NB4 (cell line): ENCODE measurements at regions not wholly inside any gene's neighbourhood (a gene's known extent, or its start where the extent isn't known, plus 50 kb on each side); places are given as distances from the start of the nearest gene placed in this dataset.

ENCODE experiments used
- DNase-seq: peaks from one replicate; pipeline ENCODE4 v3.0.0; 2010; ENCODE audit warnings: low read depth
- H3K4me3 ChIP-seq: one replicate; pipeline ENCODE4 v1.5.1; 2011; ENCODE audit warnings: mild to moderate bottlenecking, low read depth, low read length, moderate library complexity
- MYC ChIP-seq: IDR thresholded peaks from 2 replicates; pipeline ENCODE4 v1.6.1; 2011; ENCODE audit warnings: low read depth, low read length
- POLR2A ChIP-seq: IDR thresholded peaks from 2 replicates; pipeline ENCODE4 v1.6.1; 2011; ENCODE audit warnings: mild to moderate bottlenecking; ENCODE audit not compliant: insufficient read length; ENCODE audit errors: extremely low read depth
- TF ChIP-seq, protein P1 (sequence below): IDR thresholded peaks from one replicate; pipeline ENCODE4 v1.5.1; 2012; ENCODE audit warnings: low read depth, low read length
- TF ChIP-seq, protein P2 (sequence below): IDR thresholded peaks from 2 replicates; pipeline ENCODE4 v1.6.1; 2011; ENCODE audit warnings: low read depth, low read length

DNA sequence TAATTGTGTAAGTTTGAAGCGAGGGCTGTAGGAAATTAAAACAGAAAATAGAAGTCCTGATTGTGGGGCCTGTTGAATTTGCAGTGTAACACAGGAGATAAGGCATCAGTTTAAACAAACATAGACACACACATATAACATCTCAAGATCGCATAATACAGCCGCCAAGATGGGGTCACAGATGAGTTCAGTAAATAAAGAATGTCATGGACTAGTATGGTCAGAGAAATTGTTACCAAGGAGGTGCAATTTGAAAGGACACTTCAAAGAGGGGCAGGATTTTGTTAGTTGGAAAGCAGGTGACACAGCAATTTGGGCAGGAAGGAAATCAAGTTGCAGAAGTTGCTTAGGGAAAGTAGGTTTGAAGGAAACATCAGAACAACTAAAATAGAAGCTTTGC lies 450.0 kb downstream of the USP25 start:
- no peak for DNase-seq
- no peak overlapping the region for H3K4me3 ChIP-seq
- TF ChIP-seq POLR2A: no peak

GRCh38 chr21:16180614-16181013 lies 450.8 kb downstream of the USP25 start:
- TF ChIP-seq, protein P1, sequence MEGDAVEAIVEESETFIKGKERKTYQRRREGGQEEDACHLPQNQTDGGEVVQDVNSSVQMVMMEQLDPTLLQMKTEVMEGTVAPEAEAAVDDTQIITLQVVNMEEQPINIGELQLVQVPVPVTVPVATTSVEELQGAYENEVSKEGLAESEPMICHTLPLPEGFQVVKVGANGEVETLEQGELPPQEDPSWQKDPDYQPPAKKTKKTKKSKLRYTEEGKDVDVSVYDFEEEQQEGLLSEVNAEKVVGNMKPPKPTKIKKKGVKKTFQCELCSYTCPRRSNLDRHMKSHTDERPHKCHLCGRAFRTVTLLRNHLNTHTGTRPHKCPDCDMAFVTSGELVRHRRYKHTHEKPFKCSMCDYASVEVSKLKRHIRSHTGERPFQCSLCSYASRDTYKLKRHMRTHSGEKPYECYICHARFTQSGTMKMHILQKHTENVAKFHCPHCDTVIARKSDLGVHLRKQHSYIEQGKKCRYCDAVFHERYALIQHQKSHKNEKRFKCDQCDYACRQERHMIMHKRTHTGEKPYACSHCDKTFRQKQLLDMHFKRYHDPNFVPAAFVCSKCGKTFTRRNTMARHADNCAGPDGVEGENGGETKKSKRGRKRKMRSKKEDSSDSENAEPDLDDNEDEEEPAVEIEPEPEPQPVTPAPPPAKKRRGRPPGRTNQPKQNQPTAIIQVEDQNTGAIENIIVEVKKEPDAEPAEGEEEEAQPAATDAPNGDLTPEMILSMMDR: no peak
- no peak for TF ChIP-seq MYC
- TF ChIP-seq, protein P2, sequence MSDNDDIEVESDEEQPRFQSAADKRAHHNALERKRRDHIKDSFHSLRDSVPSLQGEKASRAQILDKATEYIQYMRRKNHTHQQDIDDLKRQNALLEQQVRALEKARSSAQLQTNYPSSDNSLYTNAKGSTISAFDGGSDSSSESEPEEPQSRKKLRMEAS: no peak
- TF ChIP-seq POLR2A: no peak
- H3K4me3 ChIP-seq: no peak overlapping the region
- no peak for DNase-seq

DNA sequence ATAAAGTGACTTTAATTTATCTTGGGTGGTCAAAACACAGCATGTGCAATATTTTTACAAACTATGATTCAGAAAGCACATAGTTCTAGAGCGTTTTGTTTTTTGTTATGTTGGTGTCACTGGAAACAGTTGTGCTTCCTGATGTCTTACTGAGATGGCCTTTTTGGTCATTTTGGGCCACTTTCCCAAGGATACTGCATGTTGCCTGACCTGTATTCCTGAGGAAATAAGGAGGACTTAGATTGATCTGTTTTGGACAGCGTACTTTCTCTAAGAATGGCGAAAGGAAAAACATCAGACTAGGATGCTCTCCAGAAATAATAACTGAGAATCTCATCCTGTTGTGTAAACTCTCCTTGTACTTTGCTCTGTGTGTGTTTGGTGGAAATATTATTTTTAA lies 451.2 kb downstream of the USP25 start:
- DNase-seq: no peak
- TF ChIP-seq, protein P1: no peak
- TF ChIP-seq POLR2A (no peak), MYC (no peak)
- TF ChIP-seq, protein P2: no peak
- H3K4me3 ChIP-seq: no peak overlapping the region

GRCh38 chr21:16185766-16186165 lies 456.0 kb downstream of the USP25 start:
- no peak for DNase-seq
- TF ChIP-seq MYC: no peak
- TF ChIP-seq, protein P2: no peak
- TF ChIP-seq, protein P1: no peak
- TF ChIP-seq POLR2A: no peak
- H3K4me3 ChIP-seq: no peak overlapping the region

DNA sequence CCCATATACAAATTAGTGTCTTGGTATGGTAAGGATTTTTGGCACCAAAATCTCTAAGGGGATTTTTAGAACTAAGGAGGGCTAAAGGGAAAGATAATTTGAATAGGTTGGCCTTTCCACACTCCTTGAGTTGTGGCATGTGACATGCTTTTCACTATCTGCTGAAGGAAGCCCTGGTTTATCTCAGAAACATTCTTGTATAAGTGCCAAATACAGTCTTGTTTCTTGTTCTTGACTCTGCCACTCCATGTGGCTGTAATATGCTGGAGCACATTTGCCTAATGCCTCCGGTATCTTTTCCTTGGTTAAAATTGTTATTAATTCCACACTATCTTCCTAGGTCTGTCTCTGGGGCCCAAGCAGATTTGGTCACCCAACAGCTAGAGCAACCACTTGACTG lies 457.0 kb downstream of the USP25 start:
- no peak overlapping the region for H3K4me3 ChIP-seq
- DNase-seq: no peak
- TF ChIP-seq, protein P2: no peak
- no peak for TF ChIP-seq POLR2A
- TF ChIP-seq, protein P1: no peak
- TF ChIP-seq MYC: no peak

DNA sequence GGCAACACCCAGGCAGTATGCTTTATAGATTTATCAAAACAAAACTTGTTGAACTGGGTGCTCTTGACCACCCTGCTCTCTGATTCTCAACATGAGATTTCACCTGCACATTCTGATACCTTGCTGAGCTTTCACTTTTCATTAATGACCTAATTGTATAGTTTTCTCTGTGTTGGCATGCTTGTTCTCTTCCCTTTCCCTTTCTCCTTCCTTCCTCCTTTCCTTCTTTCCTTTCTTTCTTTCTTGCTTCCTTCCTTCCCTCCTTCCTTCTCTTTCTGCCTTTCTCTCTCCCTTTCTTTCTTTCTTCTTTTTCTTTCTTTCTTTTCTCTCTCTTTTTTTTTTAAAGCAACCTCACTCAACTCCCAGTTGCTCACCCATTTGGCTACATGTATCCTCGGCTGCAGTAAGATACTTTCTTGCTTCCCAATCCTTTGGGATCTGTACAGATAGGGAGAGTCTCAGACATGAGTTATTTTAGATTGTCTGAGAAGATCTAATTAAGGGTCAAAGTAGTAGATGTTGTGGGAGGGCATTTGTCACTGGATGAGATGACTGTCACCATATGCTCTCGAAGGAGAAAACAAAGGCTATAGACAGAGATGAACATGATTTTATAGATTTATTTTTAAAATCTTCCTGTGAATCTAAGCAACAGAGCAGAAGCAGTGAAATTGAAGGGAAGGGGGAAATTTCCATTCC lies 458.0 kb downstream of the USP25 start:
- TF ChIP-seq, protein P2: no peak
- TF ChIP-seq MYC (no peak), POLR2A (no peak)
- TF ChIP-seq, protein P1: no peak
- no peak for DNase-seq

More for the DNA sequence above, 458.0 kb downstream of the USP25 start:
- H3K4me3 ChIP-seq: no peak overlapping the region
